HCT116 (cell line): ENCODE measurements at regions not wholly inside any gene's neighbourhood (a gene's known extent, or its start where the extent isn't known, plus 50 kb on each side); places are given as distances from the start of the nearest gene placed in this dataset.

ENCODE experiments used
- ATAC-seq: fragments of 200-7000 bp; cut with Tn5 transposase; 2 replicates; pipeline ENCODE4 v1.9.1; 2020; ENCODE audit warnings: mild to moderate bottlenecking, moderate library complexity
- BruUV-seq: library from RNA; stranded (reverse); fragments of 400-500 nt; replicated peaks from 2 replicates; lab custom pipeline; 2021; lab: Mats Ljungman, UMichigan
- CTCF ChIA-PET: fragments of 300-600 bp; sonication (Branson Sonifier 250); formaldehyde crosslinking; loops from one replicate; lab custom pipeline; 2021; ENCODE audit warnings: antibody characterized with exemption; lab: Charles Lee
- POLR2A ChIA-PET: fragments of 300-600, 350-600 bp; sonication (Branson Sonifier 250); formaldehyde crosslinking; loops from one replicate; lab custom pipeline; 2021; ENCODE audit warnings: antibody characterized with exemption; lab: Charles Lee
- RAD21 ChIA-PET, 2 experiments: fragments of 300-600 bp; sonication (Branson Sonifier 250); formaldehyde crosslinking; loops; one replicate each; lab custom pipeline; 2023; ENCODE audit warnings: low total read pairs in 2 of 2; ENCODE audit not compliant: uncharacterized antibody in 2 of 2, unreplicated experiment in 2 of 2, low non-redundant PET in 1 of 2; lab: Charles Lee
- DNase-seq: peaks from one replicate; pipeline ENCODE4 v3.0.0-alpha.2; 2010; ENCODE audit warnings: low read depth, low spot score
- H2AFZ ChIP-seq: fragments of 200-600 bp; shearing (Covaris generic), sonication (generic); 2 replicates; pipeline ENCODE4 v1.6.1; 2017; ENCODE audit warnings: low read depth, mixed run types, mixed read lengths, antibody characterized with exemption, low read length; ENCODE audit not compliant: poor library complexity, severe bottlenecking
- H3K27ac ChIP-seq: 2 replicates; pipeline ENCODE4 v1.5.1; 2012; ENCODE audit warnings: low read depth, low read length
- H3K27me3 ChIP-seq: fragments of 200-600 bp; sonication (generic); 2 replicates; pipeline ENCODE4 v1.6.1; 2016; ENCODE audit warnings: mixed run types, low read length, mixed read lengths; ENCODE audit not compliant: insufficient read depth
- H3K36me3 ChIP-seq, 2 experiments: fragments of 200-500 bp in 1 of 2; fragments of 200-600 bp in 1 of 2; sonication (Bioruptor generic) in 1 of 2; sonication (generic) in 1 of 2; 2 replicates each; pipeline versions ENCODE4 v1.5.1 to v1.6.1; 2014 to 2016; ENCODE audit warnings: low read length in 2 of 2, inconsistent platforms in 1 of 2, mixed read lengths in 1 of 2, mixed run types in 1 of 2; ENCODE audit not compliant: insufficient read depth in 2 of 2, control insufficient read depth in 1 of 2
- H3K4me1 ChIP-seq, 2 experiments: fragments of 200-600 bp in 1 of 2; sonication (generic) in 1 of 2; 2 replicates each; pipeline versions ENCODE4 v1.5.1 to v1.6.1; 2012 to 2017; ENCODE audit warnings: low read length in 2 of 2, inconsistent platforms in 1 of 2, mild to moderate bottlenecking in 1 of 2, mixed read lengths in 1 of 2, mixed run types in 1 of 2, moderate library complexity in 1 of 2; ENCODE audit not compliant: insufficient read depth in 2 of 2, control insufficient read depth in 1 of 2
- H3K4me2 ChIP-seq: fragments of 200-600 bp; sonication (generic); 2 replicates; pipeline ENCODE4 v1.6.1; 2017; ENCODE audit warnings: mixed run types, low read length, mixed read lengths
- H3K4me3 ChIP-seq, 2 experiments: fragments of 200-600 bp in 1 of 2; sonication (generic) in 1 of 2; replicated peaks in 1 of 2; 2 replicates each; pipeline ENCODE4 v1.5.1; 2011 to 2016; ENCODE audit warnings: low read length in 2 of 2, control low read depth in 1 of 2, low read depth in 1 of 2, mild to moderate bottlenecking in 1 of 2, mixed read lengths in 1 of 2, mixed run types in 1 of 2
- H3K79me2 ChIP-seq: fragments of 200-600 bp; sonication (generic); 2 replicates; pipeline ENCODE4 v1.6.1; 2017; ENCODE audit warnings: mild to moderate bottlenecking, mixed run types, low read length, moderate library complexity, mixed read lengths; ENCODE audit not compliant: insufficient read depth
- H3K9ac ChIP-seq: fragments of 200-600 bp; sonication (generic); 2 replicates; pipeline ENCODE4 v1.6.1; 2016; ENCODE audit warnings: low read length, mixed read lengths
- H3K9me2 ChIP-seq: fragments of 200-600 bp; sonication (generic), shearing (Covaris generic); 2 replicates; pipeline ENCODE4 v1.6.1; 2017; ENCODE audit warnings: mixed run types, mild to moderate bottlenecking, moderate library complexity; ENCODE audit not compliant: insufficient read depth
- H3K9me3 ChIP-seq, 2 experiments: fragments of 200-500 bp in 1 of 2; fragments of 200-600 bp in 1 of 2; sonication (Bioruptor generic) in 1 of 2; sonication (generic) in 1 of 2; 2 replicates each; pipeline ENCODE4 v1.6.1; 2014 to 2017; ENCODE audit warnings: low read length in 2 of 2, mixed read lengths in 2 of 2, inconsistent platforms in 1 of 2, low read depth in 1 of 2, mild to moderate bottlenecking in 1 of 2, mixed run types in 1 of 2, moderate library complexity in 1 of 2; ENCODE audit not compliant: control insufficient read depth in 1 of 2, insufficient read depth in 1 of 2
- H4K20me1 ChIP-seq: fragments of 200-600 bp; sonication (generic), shearing (Covaris generic); 2 replicates; pipeline ENCODE4 v1.6.1; 2017; ENCODE audit warnings: mixed run types, mild to moderate bottlenecking, moderate library complexity; ENCODE audit not compliant: insufficient read depth
- CBX3 ChIP-seq: IDR thresholded peaks from 2 replicates; pipeline ENCODE4 v1.6.1; 2012; ENCODE audit warnings: low read depth
- EGR1 ChIP-seq: IDR thresholded peaks from 2 replicates; pipeline ENCODE4 v1.6.1; 2012; ENCODE audit warnings: low read depth
- ELF1 ChIP-seq: IDR thresholded peaks from 2 replicates; pipeline ENCODE4 v1.6.1; 2012; ENCODE audit warnings: low read depth, borderline replicate concordance
- EZH2 ChIP-seq: fragments of 200-600 bp; sonication (generic); IDR thresholded peaks from 2 replicates; pipeline ENCODE4 v1.6.1; 2017; ENCODE audit warnings: antibody characterized with exemption, mixed run types
- EZH2phosphoT487 ChIP-seq: fragments of 200-600 bp; IDR thresholded peaks from 2 replicates; pipeline ENCODE4 v1.6.1; 2018; ENCODE audit warnings: antibody characterized with exemption, borderline replicate concordance
- MAX ChIP-seq: IDR thresholded peaks from 2 replicates; pipeline ENCODE4 v1.6.1; 2012
- POLR2A ChIP-seq: IDR thresholded peaks from 2 replicates; pipeline ENCODE4 v1.7.0; 2011; ENCODE audit warnings: borderline replicate concordance; ENCODE audit not compliant: insufficient read depth, insufficient read length; ENCODE audit errors: extremely low read depth
- RAD21 ChIP-seq: IDR thresholded peaks from 2 replicates; pipeline ENCODE4 v1.6.1; 2012; ENCODE audit warnings: low read depth, mild to moderate bottlenecking
- REST ChIP-seq: IDR thresholded peaks from 2 replicates; pipeline ENCODE4 v1.6.1; 2012; ENCODE audit warnings: low read depth
- SIN3A ChIP-seq: IDR thresholded peaks from 2 replicates; pipeline ENCODE4 v1.6.1; 2012; ENCODE audit warnings: low read depth
- SRF ChIP-seq: IDR thresholded peaks from 2 replicates; pipeline ENCODE4 v1.6.1; 2012; ENCODE audit warnings: low read depth
- TCF7L2 ChIP-seq: IDR thresholded peaks from 2 replicates; pipeline ENCODE4 v1.7.0; 2011; ENCODE audit warnings: borderline replicate concordance, inconsistent platforms; ENCODE audit not compliant: insufficient read depth, insufficient read length; ENCODE audit errors: extremely low read depth
- YY1 ChIP-seq: IDR thresholded peaks from 2 replicates; pipeline ENCODE4 v1.6.1; 2011; ENCODE audit warnings: low read length, low read depth, moderate library complexity, mild to moderate bottlenecking; ENCODE audit not compliant: insufficient replicate concordance; ENCODE audit errors: extremely low read depth
- ZBTB33 ChIP-seq: IDR thresholded peaks from 2 replicates; pipeline ENCODE4 v1.6.1; 2011; ENCODE audit warnings: mild to moderate bottlenecking, low read length, moderate library complexity; ENCODE audit not compliant: insufficient replicate concordance; ENCODE audit errors: extremely low read depth
- ZNF274 ChIP-seq: fragments of 200-500 bp; sonication (Bioruptor generic); IDR thresholded peaks from 2 replicates; pipeline ENCODE4 v1.6.1; 2014; ENCODE audit warnings: mild to moderate bottlenecking, low read depth, low read length, inconsistent platforms
- intact Hi-C: fragments of 100-400 bp; cut with micrococcal nuclease; formaldehyde crosslinking; loops from 2 replicates; pipeline ENCODE4 v1.10.0; 2022

- Histone ChIP-seq H3K27ac (no peak overlapping the region), H3K4me2 (no peak overlapping the region), H3K9ac (no peak overlapping the region), H4K20me1 (no peaks in the 10 kb centered on the region), H3K27me3 (no peaks in the 10 kb centered on the region), H3K79me2 (no peaks in the 10 kb centered on the region), H3K9me2 (no peaks in the 10 kb centered on the region), H3K4me3 (no peak overlapping the region), H3K4me1 (no peaks in the 10 kb centered on the region), H3K36me3 (no peaks in the 10 kb centered on the region), H3K9me3 (no peaks in the 10 kb centered on the region), H2AFZ (no peak overlapping the region)
- CTCF ChIA-PET: no interaction called here
- DNase-seq (no peak), ATAC-seq (no peak)
- TF ChIP-seq EGR1 (no peak), RAD21 (no peak), ELF1 (no peak), EZH2phosphoT487 (no peak), POLR2A (no peak), YY1 (no peak), CBX3 (no peak), MAX (no peak), EZH2 (no peak), ZNF274 (no peak), TCF7L2 (no peak), SIN3A (no peak), ZBTB33 (no peak), REST (no peak), SRF (no peak)
- no TSS peak for BruUV-seq
- POLR2A ChIA-PET: no interaction called here
- intact Hi-C loops: no loop called here
- RAD21 ChIA-PET: no interaction called here
Measured at GRCh38 chr10:65335311-65335710, 1590.5 kb upstream of the LRRTM3 start.
